Mesothelial cell of epicardium (in vitro differentiated cells): ENCODE measurements at regions not wholly inside any gene's neighbourhood (a gene's known extent, or its start where the extent isn't known, plus 50 kb on each side); places are given as distances from the start of the nearest gene placed in this dataset.
A peak's percentile ranks its signal among the peaks of the same experiment; 100 is the strongest.
"Not testable (repeated sequence)": the region's sequence is repeated elsewhere in the genome, so short reads cannot be mapped to it uniquely, and the experiment has no call there.

Experiments
- DNase-seq, 2 experiments: peaks; one replicate each; pipeline ENCODE4 v3.0.0; 2021; ENCODE audit warnings: low spot score in 2 of 2; ENCODE audit not compliant: unreplicated experiment in 2 of 2
- H3K27ac Mint-ChIP-seq: 2 replicates; pipeline ENCODE4 v1.8.0; 2021; ENCODE audit warnings: mixed read lengths
- H3K27me3 Mint-ChIP-seq: 2 replicates; pipeline ENCODE4 v1.8.0; 2021; ENCODE audit warnings: low read depth, mixed read lengths
- H3K36me3 Mint-ChIP-seq: 2 replicates; pipeline ENCODE4 v1.8.0; 2021; ENCODE audit warnings: mixed read lengths
- H3K4me1 Mint-ChIP-seq: 2 replicates; pipeline ENCODE4 v1.8.0; 2021; ENCODE audit warnings: mixed read lengths
- H3K4me3 Mint-ChIP-seq: 2 replicates; pipeline ENCODE4 v1.8.0; 2021; ENCODE audit warnings: mild to moderate bottlenecking, moderate library complexity, mixed read lengths
- H3K9me3 Mint-ChIP-seq: 2 replicates; pipeline ENCODE4 v1.8.0; 2021; ENCODE audit warnings: mixed read lengths
- TF ChIP-seq, protein P1 (sequence below): fragments of 200-600 bp; sonication (generic); IDR thresholded peaks from one replicate; pipeline ENCODE4 v1.5.0; 2021; ENCODE audit warnings: antibody characterized with exemption; ENCODE audit not compliant: unreplicated experiment

DNA sequence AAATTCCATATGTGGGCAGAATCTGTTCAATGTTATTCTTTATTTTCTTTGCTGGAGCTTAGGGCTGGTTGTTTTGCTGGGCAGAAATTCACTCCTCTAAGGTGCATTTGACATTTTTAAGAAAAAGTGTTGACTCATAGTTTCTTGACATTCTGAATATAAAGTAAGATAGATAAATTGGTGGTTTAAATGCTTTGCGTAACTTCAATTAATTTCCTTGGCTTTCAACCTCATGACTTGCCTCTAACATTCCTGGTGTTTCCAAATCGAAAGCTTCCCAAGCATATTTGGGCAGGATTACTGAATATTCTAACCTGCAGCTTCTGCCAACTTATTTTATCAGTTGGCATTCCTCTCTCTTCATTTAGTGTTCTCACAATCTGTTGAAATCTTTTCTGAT, 718.7 kb upstream of the ADGRB3 start:
- Mint-ChIP-seq H3K27me3 (no peaks in the 10 kb centered on the region), H3K4me3 (no peak overlapping the region), H3K36me3 (no peaks in the 10 kb centered on the region), H3K4me1 (peaks cover 6% of the 10 kb centered on the region), H3K27ac (peak overlapping the region; percentile 34), H3K9me3 (peaks cover 16% of the 10 kb centered on the region)
- no peak for DNase-seq
- TF ChIP-seq, protein P1, sequence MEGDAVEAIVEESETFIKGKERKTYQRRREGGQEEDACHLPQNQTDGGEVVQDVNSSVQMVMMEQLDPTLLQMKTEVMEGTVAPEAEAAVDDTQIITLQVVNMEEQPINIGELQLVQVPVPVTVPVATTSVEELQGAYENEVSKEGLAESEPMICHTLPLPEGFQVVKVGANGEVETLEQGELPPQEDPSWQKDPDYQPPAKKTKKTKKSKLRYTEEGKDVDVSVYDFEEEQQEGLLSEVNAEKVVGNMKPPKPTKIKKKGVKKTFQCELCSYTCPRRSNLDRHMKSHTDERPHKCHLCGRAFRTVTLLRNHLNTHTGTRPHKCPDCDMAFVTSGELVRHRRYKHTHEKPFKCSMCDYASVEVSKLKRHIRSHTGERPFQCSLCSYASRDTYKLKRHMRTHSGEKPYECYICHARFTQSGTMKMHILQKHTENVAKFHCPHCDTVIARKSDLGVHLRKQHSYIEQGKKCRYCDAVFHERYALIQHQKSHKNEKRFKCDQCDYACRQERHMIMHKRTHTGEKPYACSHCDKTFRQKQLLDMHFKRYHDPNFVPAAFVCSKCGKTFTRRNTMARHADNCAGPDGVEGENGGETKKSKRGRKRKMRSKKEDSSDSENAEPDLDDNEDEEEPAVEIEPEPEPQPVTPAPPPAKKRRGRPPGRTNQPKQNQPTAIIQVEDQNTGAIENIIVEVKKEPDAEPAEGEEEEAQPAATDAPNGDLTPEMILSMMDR, result no peak

DNA sequence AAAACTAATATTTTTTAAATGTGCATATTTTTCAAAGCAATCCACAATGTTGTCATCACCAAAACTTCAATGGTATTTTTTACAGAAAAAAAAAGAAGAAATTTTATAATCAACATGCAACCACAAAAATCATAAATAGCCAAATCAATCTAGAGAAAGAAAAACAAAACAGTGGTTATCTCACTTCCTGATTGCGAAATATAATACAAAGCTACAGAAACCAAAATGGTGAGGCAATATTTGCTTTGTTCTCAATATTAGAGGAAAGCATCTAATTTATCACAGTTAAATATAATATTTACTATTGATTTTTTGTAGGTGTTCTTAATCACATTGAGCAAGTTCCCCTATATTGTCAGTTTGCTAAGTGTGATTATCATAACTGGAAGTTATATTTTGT, 720.7 kb upstream of the ADGRB3 start:
- peaks cover 16% of the 10 kb centered on the region for H3K9me3 Mint-ChIP-seq
- H3K4me3 Mint-ChIP-seq, result no peak overlapping the region
- no peak for DNase-seq
- peaks cover 6% of the 10 kb centered on the region for H3K4me1 Mint-ChIP-seq
- TF ChIP-seq, protein P1, result no peak
- no peaks in the 10 kb centered on the region for H3K27me3 Mint-ChIP-seq
- H3K27ac Mint-ChIP-seq, result no peak overlapping the region
- H3K36me3 Mint-ChIP-seq, result no peaks in the 10 kb centered on the region

DNA sequence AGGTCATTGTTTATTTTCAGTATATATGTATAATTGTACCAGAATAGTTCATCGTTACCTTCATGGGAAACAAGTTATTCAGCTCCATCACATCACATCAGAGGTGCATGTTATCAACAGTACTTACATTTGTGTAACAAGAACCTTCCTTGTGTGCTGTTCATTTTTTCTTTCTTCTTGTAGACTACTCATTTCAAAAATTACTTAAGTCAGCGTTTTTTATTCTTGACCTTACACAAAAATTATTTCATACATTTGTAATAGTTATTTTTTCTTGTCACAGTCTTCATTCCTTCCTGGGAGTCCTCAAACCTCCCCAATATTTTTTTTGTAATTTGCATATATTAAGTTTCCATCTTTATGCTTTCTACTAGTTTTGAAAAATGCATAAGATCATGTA, 725.7 kb upstream of the ADGRB3 start:
- DNase-seq, result no peak
- H3K4me3 Mint-ChIP-seq, result no peak overlapping the region
- H3K4me1 Mint-ChIP-seq, result no peaks in the 10 kb centered on the region
- H3K9me3 Mint-ChIP-seq, result peaks cover 23% of the 10 kb centered on the region
- H3K36me3 Mint-ChIP-seq, result no peaks in the 10 kb centered on the region
- no peak overlapping the region for H3K27ac Mint-ChIP-seq
- TF ChIP-seq, protein P1, result no peak
- H3K27me3 Mint-ChIP-seq, result no peaks in the 10 kb centered on the region

DNA sequence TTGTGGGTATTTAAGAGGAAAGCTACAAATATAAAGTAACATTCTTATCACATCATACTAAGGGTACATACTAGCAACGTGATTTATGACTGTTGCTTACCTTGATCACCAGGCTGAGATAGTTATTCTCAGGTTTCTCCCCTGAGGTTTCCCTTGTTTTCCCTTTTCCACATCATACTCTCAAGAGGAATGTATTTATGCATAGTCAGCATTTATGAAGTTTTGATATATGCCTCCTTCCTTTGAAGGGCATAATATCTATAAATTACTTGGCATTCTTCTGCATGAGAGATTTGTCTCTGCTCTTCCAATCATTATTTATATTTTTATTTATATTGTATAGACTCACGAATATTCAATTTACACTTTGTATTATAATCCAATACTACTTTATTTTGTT, 726.7 kb upstream of the ADGRB3 start:
- no peaks in the 10 kb centered on the region for H3K4me1 Mint-ChIP-seq
- TF ChIP-seq, protein P1, result no peak
- no peak for DNase-seq
- no peak overlapping the region for H3K4me3 Mint-ChIP-seq
- no peak overlapping the region for H3K27ac Mint-ChIP-seq
- no peaks in the 10 kb centered on the region for H3K27me3 Mint-ChIP-seq
- H3K9me3 Mint-ChIP-seq, result peaks cover 23% of the 10 kb centered on the region
- H3K36me3 Mint-ChIP-seq, result no peaks in the 10 kb centered on the region

DNA sequence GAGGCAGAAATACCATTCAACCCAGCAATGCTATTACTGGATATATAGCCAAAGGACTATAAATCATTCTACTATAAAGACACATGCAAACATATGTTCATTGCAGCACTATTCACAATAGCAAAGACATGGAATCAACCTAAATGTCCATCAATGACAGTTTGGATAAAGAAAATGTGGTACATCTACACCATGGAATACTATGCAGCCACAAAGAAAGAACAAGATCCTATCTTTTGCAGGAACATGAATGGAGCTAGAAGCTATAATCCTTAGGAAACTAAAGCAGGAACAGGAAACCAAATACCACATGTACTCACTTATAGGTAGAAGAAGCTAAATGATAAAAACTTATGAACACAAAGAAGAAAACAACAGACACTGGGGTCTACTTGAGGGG, 730.3 kb upstream of the ADGRB3 start:
- H3K9me3 Mint-ChIP-seq, result peaks cover 28% of the 10 kb centered on the region
- H3K4me3 Mint-ChIP-seq, H3K4me1 Mint-ChIP-seq, H3K27me3 Mint-ChIP-seq, H3K27ac Mint-ChIP-seq, DNase-seq, H3K36me3 Mint-ChIP-seq: not testable (repeated sequence)

DNA sequence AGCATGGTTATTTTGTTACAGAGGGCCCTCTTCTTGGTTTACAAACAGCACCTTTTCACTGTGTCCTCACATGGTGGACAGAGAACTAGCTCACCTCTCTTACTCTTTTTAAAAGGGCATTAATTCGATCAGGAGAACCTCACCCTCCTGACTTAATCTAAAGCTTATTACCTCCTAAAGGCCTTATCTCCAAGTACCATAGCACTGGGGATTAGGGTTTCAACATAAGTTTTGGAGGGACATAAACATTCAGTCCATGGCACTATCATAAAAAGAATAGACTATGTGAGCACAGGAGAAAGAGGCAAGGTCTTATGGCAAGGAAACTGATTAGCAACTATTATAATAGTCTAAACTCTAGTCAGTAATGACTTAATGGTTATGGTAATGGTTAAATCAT, 736.2 kb upstream of the ADGRB3 start:
- no peak for DNase-seq
- no peaks in the 10 kb centered on the region for H3K4me1 Mint-ChIP-seq
- H3K27me3 Mint-ChIP-seq, result no peaks in the 10 kb centered on the region
- H3K36me3 Mint-ChIP-seq, result no peaks in the 10 kb centered on the region
- TF ChIP-seq, protein P1, result no peak
- H3K4me3 Mint-ChIP-seq, result no peak overlapping the region
- peaks cover 11% of the 10 kb centered on the region for H3K9me3 Mint-ChIP-seq
- no peak overlapping the region for H3K27ac Mint-ChIP-seq
